Common myeloid progenitor, CD34-positive (primary cell): ENCODE measurements at regions not wholly inside any gene's neighbourhood (a gene's known extent, or its start where the extent isn't known, plus 50 kb on each side); places are given as distances from the start of the nearest gene placed in this dataset.

Source experiments
- CTCF ChIA-PET: fragments of 350-600 bp; sonication (Branson Sonifier 250); formaldehyde crosslinking; loops from one replicate; lab custom pipeline; 2021; ENCODE audit warnings: antibody characterized with exemption; lab: Charles Lee
- POLR2A ChIA-PET: fragments of 350-600 bp; sonication (Branson Sonifier 250); formaldehyde crosslinking; loops from one replicate; lab custom pipeline; 2021; ENCODE audit warnings: antibody characterized with exemption; lab: Charles Lee
- DNase-seq, 3 donors: peaks; one replicate each; pipeline versions ENCODE4 v3.0.0 to v3.0.0-alpha.2; 2013
- H3K27ac ChIP-seq, 2 experiments: 1 replicate in 1 of 2; 2 replicates in 1 of 2; pipeline ENCODE4 v1.7.0; 2013; ENCODE audit warnings: inconsistent platforms in 2 of 2, low read length in 2 of 2, mild to moderate bottlenecking in 2 of 2, low read depth in 1 of 2, moderate library complexity in 1 of 2; ENCODE audit not compliant: severe bottlenecking in 2 of 2, insufficient read depth in 1 of 2, poor library complexity in 1 of 2
- H3K27me3 ChIP-seq, 5 experiments: replicated peaks in 2 of 5; 1 replicate in 3 of 5; 2 replicates in 2 of 5; pipeline versions ENCODE4 v1.6.1 to v1.7.0; 2013; ENCODE audit warnings: low read length in 4 of 5, mild to moderate bottlenecking in 2 of 5, moderate library complexity in 2 of 5, inconsistent platforms in 1 of 5; ENCODE audit not compliant: insufficient read depth in 5 of 5, control insufficient read depth in 4 of 5
- H3K36me3 ChIP-seq, 4 experiments: 1 replicate in 2 of 4; 2 replicates in 2 of 4; pipeline versions ENCODE4 v1.6.1 to v1.7.0; 2013; ENCODE audit warnings: low read length in 3 of 4, control low read depth in 1 of 4, mild to moderate bottlenecking in 1 of 4; ENCODE audit not compliant: control insufficient read depth in 4 of 4, insufficient read depth in 4 of 4
- H3K4me1 ChIP-seq, 4 experiments: 1 replicate in 3 of 4; 2 replicates in 1 of 4; pipeline versions ENCODE4 v1.6.1 to v1.7.1; 2013; ENCODE audit warnings: low read length in 3 of 4, mild to moderate bottlenecking in 3 of 4, control low read depth in 1 of 4, inconsistent platforms in 1 of 4, moderate library complexity in 1 of 4; ENCODE audit not compliant: control insufficient read depth in 4 of 4, insufficient read depth in 4 of 4; ENCODE audit errors: control extremely low read depth in 1 of 4
- H3K4me3 ChIP-seq, 7 experiments: 1 replicate in 4 of 7; 2 replicates in 3 of 7; pipeline versions ENCODE4 v1.5.1 to v1.7.0; 2013; ENCODE audit warnings: mild to moderate bottlenecking in 7 of 7, low read length in 6 of 7, moderate library complexity in 6 of 7, inconsistent platforms in 2 of 7, low read depth in 2 of 7, control low read depth in 1 of 7; ENCODE audit not compliant: insufficient read depth in 4 of 7, control insufficient read depth in 1 of 7; ENCODE audit errors: extremely low read depth in 1 of 7
- H3K9me3 ChIP-seq, 5 experiments: 1 replicate in 4 of 5; 2 replicates in 1 of 5; pipeline versions ENCODE4 v1.6.1 to v1.7.1; 2013; ENCODE audit warnings: low read length in 4 of 5, mild to moderate bottlenecking in 2 of 5, inconsistent platforms in 1 of 5, low read depth in 1 of 5, moderate library complexity in 1 of 5; ENCODE audit not compliant: control insufficient read depth in 4 of 5, insufficient read depth in 2 of 5; ENCODE audit errors: control extremely low read depth in 1 of 5
- whole genome bisulfite sequencing: methylation state at CpG from one replicate; pipeline ENCODE4 v1.1.5; 2013; ENCODE audit not compliant: insufficient coverage; 5-methylcytosine and 5-hydroxymethylcytosine counted together

DNA sequence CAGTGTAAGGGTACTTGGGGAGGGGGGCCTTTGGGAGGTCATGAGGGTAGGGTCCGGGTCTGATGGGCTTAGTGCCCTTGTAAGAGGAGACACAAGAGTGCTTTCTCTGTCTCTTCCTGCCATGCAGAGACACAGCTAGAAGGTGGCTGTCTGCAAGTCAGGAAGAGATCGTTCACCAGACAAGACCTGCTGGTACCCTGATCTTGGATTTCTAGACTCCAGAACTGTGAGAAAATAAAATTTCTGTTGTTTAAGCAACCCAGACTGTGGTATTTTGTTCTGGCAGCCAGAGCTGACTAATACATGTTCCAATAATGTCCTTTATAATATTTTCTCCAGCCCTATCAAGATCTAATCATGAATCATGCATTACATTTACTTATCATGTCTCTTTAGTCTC is 130.0 kb upstream of the VEPH1 start:
- WGBS: 100% methylated on average over 1 of the region's 2 CpGs
- no peaks in the 10 kb centered on the region for H3K36me3 ChIP-seq

GRCh38 chr3:157632075-157632474 is 128.9 kb upstream of the VEPH1 start:
- ChIA-PET POLR2A (no interaction called here), CTCF (no interaction called here)
- 88% methylated on average over 3 of the region's 3 CpGs for WGBS

More for the DNA sequence above, 130.0 kb upstream of the VEPH1 start:
- Histone ChIP-seq H3K4me3 (no peak overlapping the region), H3K27ac (no peak overlapping the region), H3K4me1 (no peaks in the 10 kb centered on the region), H3K9me3 (peaks cover 0 to 9% (median 1%) of the 10 kb centered on the region in 5 experiments), H3K27me3 (peaks cover 0 to 13% (median 6%) of the 10 kb centered on the region in 5 experiments)
- POLR2A ChIA-PET: no interaction called here
- DNase-seq: no peak
- CTCF ChIA-PET: no interaction called here

GRCh38 chr3:157631478-157631877 is 128.3 kb upstream of the VEPH1 start:
- H3K9me3 ChIP-seq: peaks cover 0 to 5% (median 0%) of the 10 kb centered on the region in 5 experiments
- ChIA-PET CTCF (no interaction called here), POLR2A (no interaction called here)
- H3K36me3 ChIP-seq: no peaks in the 10 kb centered on the region
- WGBS: 90% methylated on average over 6 of the region's 8 CpGs
- peaks cover 0 to 16% (median 6%) of the 10 kb centered on the region in 5 experiments for H3K27me3 ChIP-seq
- no peak overlapping the region for H3K27ac ChIP-seq
- DNase-seq: no peak
- no peaks in the 10 kb centered on the region for H3K4me1 ChIP-seq
- no peak overlapping the region for H3K4me3 ChIP-seq

More at GRCh38 chr3:157632075-157632474, 128.9 kb upstream of the VEPH1 start:
- Histone ChIP-seq H3K4me1 (no peaks in the 10 kb centered on the region), H3K27me3 (peaks cover 0 to 13% (median 6%) of the 10 kb centered on the region in 5 experiments), H3K27ac (no peak overlapping the region), H3K4me3 (no peak overlapping the region), H3K36me3 (no peaks in the 10 kb centered on the region), H3K9me3 (peaks cover 0 to 8% (median 0%) of the 10 kb centered on the region in 5 experiments)
- no peak for DNase-seq

GRCh38 chr3:157626817-157627216 is 123.6 kb upstream of the VEPH1 start:
- CTCF ChIA-PET: no interaction called here
- no peaks in the 10 kb centered on the region for H3K4me1 ChIP-seq
- WGBS: 93% methylated on average over 2 of the region's 3 CpGs
- DNase-seq: no peak
- POLR2A ChIA-PET: no interaction called here
- H3K36me3 ChIP-seq: no peaks in the 10 kb centered on the region
- H3K4me3 ChIP-seq: no peak overlapping the region
- no peak overlapping the region for H3K27ac ChIP-seq
- H3K27me3 ChIP-seq: peaks cover 0 to 38% (median 11%) of the 10 kb centered on the region in 5 experiments
- no peaks in the 10 kb centered on the region for H3K9me3 ChIP-seq

GRCh38 chr3:157624801-157625200 is 121.6 kb upstream of the VEPH1 start:
- CTCF ChIA-PET: no interaction called here
- H3K27me3 ChIP-seq: peaks cover 0 to 40% (median 15%) of the 10 kb centered on the region in 5 experiments
- H3K9me3 ChIP-seq: no peaks in the 10 kb centered on the region
- no peaks in the 10 kb centered on the region for H3K36me3 ChIP-seq
- POLR2A ChIA-PET: no interaction called here
- no peak overlapping the region for H3K4me3 ChIP-seq
- H3K4me1 ChIP-seq: no peaks in the 10 kb centered on the region
- no peak overlapping the region for H3K27ac ChIP-seq
- 100% methylated on average over 1 of the region's 2 CpGs for WGBS
- DNase-seq: no peak

- H3K9me3 ChIP-seq: no peaks in the 10 kb centered on the region
- H3K36me3 ChIP-seq: no peaks in the 10 kb centered on the region
- CTCF ChIA-PET: interaction anchor here (0.7 to 2.8 kb wide), 3 partner anchors 12 to 915 kb away, joined by 3 to 17 read pairs (median 3); no protein-coding TSS in a partner anchor
- POLR2A ChIA-PET: no interaction called here
- H3K4me3 ChIP-seq: no peak overlapping the region
- H3K27me3 ChIP-seq: peaks cover 0 to 68% (median 22%) of the 10 kb centered on the region in 5 experiments
- H3K27ac ChIP-seq: no peak overlapping the region
- DNase-seq: peak in 2 of 3 donors; percentile 20 to 29
- 100% methylated on average over 1 of the region's 4 CpGs for WGBS
- no peaks in the 10 kb centered on the region for H3K4me1 ChIP-seq
Observed at GRCh38 chr3:157618886-157619285, 115.7 kb upstream of the VEPH1 start.

- Histone ChIP-seq H3K27ac (no peak overlapping the region), H3K4me1 (no peaks in the 10 kb centered on the region), H3K9me3 (no peaks in the 10 kb centered on the region), H3K27me3 (peaks cover 0 to 66% (median 22%) of the 10 kb centered on the region in 5 experiments), H3K36me3 (no peaks in the 10 kb centered on the region), H3K4me3 (no peak overlapping the region)
- WGBS: 8% methylated on average over 2 of the region's 6 CpGs
- ChIA-PET POLR2A (no interaction called here), CTCF (interaction anchor here (1.6 to 1.8 kb wide), 3 partner anchors 10 to 916 kb away, joined by 4 to 7 read pairs (median 6); no protein-coding TSS in a partner anchor)
- DNase-seq: peak; percentile 70 to 95 (median 93)
Observed at GRCh38 chr3:157618075-157618760, 115.0 kb upstream of the VEPH1 start.
